ENCODE measurements at regions not wholly inside any gene's neighbourhood (a gene's known extent, or its start where the extent isn't known, plus 50 kb on each side); places are given as distances from the start of the nearest gene placed in this dataset.

DNA sequence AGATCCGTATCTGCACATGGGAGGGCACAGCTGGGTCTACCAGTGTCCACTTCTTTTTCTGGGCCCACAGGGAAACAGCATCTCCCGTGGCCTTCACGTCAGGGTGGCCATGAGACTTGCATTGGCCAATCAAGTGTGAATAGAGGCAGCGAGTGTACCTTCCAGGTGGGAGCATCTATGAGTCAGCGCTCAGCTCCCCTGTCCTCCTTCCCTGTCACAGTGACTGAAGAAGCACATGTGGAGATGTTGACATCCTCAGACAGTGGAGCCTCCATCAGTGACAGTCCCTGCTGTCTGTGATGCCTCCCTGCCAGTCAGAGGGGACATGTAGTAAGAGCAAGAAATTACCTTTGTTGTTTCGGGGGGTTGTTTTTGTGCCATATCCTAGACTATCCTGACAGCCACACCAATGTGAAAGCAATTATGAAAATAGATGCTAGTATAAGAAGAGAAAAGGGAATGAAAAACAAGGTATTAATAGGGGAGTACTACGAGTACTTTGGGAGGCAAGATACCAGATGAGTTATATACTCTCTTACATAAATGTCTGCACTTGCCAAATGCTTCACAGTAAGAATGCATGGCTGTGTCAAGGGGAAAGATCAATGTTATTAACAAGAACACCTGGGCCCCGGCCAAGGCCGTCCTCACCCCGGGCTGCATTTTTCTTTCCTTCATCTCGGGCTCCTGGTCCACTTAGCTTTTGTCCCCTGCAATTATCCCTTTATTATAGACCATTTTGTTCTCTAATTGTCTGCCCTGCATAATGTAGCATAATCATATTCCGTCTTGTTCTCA, 86.0 kb downstream of the MATN1 start:
- H3K4me3 ChIP-seq (ENCODE audit: low read depth, low read length): no peak overlapping the region
- no peak for DNase-seq (ENCODE audit: low read depth)
- no peak for TF ChIP-seq CTCF (IDR thresholded peaks at IDR 0.05; ENCODE audit: low read depth, low read length, missing control alignments)

DNA sequence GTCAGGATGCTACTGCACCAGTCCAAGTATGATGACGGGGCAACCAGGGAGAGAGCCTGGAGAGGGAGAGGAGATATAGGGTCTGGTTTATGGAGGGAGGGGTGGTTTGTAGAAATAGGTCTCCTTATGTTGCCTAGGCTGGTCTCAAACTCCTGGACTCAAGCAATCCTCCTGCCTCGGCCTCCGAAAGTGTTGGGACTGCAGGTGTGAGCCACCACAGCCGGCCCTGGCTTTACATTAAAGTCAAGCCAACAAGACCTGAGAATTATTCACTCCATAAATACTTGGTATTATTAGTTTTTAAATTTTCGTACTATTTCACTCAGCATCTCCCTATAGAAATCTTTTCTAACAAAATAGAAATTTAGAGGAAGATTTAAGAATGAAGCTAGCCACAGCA, 86.8 kb downstream of the MATN1 start:
- DNase-seq (ENCODE audit: low read depth): no peak
- no peak for TF ChIP-seq CTCF (IDR thresholded peaks at IDR 0.05; ENCODE audit: low read depth, low read length, missing control alignments)
- no peak overlapping the region for H3K4me3 ChIP-seq (ENCODE audit: low read depth, low read length)

DNA sequence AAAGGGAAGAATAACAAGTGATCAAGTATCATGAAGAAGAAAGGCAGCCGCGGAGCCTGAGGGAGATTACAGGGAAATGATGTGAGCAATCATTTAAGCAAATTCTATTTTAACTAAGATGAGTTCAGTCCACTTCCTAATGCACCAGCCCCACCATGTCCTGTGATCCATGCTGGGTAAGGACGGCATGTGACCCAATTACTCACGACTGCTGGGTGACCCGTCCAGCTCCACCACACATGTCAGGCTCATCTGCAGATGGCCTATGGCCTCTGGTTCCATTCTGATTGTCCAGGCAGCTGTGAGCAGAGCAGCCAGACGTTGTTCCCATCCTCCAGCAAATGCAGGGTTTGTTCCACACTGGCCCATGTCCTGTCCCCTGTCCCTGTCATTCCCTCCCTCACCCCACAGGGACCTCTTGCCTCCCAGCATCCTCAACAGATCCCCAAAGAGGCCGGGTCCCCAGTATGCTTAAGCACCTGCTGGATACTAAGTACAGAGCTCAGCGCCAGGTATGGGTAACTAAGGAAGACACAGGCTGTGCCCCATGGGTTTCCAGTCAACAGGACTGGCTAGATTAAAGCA, 87.9 kb downstream of the MATN1 start:
- no peak overlapping the region for H3K4me3 ChIP-seq (ENCODE audit: low read depth, low read length)
- DNase-seq (ENCODE audit: low read depth): no peak
- no peak for TF ChIP-seq CTCF (IDR thresholded peaks at IDR 0.05; ENCODE audit: low read depth, low read length, missing control alignments)

GRCh38 chr1:30634507-30634906, 88.9 kb downstream of the MATN1 start:
- H3K4me3 ChIP-seq (ENCODE audit: low read depth, low read length): no peak overlapping the region
- no peak for TF ChIP-seq CTCF (IDR thresholded peaks at IDR 0.05; ENCODE audit: low read depth, low read length, missing control alignments)
- DNase-seq (ENCODE audit: low read depth): no peak

DNA sequence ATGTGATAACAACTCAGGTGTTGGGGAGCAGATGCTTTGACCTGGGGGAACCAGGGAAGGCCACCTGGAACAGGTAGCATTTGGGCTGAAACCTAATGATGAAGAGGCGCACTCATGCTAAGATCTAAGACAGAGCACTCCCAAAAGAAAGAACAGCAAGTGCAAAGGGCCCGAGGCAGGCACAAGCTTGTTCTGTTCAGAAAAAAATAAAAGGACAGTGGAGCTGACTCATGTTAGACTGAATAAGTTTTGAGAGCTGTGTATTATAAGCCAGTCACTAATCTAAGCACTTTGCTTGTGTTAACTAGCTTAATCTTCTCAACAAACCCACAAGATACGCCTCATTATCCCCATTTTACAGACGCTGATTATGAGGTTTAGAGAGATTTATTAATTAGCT, 90.1 kb downstream of the MATN1 start:
- TF ChIP-seq CTCF (IDR thresholded peaks at IDR 0.05; ENCODE audit: low read depth, low read length, missing control alignments): no peak
- no peak overlapping the region for H3K4me3 ChIP-seq (ENCODE audit: low read depth, low read length)
- DNase-seq (ENCODE audit: low read depth): no peak

DNA sequence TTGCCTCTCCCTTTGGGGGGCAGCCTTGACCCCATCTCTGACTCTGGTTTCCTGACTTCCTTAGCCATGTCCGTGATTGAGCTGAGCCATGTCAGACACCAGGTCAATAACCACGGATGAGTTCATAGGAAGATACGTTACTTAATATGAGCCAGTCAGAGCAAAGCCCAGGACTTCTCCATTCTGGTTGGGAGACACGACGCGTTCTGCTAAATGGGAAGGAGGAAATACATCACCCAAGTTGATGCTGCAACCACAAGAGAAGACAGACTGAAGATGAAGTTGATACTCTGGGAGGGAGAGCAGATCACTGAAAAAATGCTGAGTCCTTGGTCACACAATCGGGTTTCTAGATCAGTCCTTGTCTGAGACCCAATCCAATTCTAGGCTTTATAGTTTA, 90.9 kb downstream of the MATN1 start:
- no peak overlapping the region for H3K4me3 ChIP-seq (ENCODE audit: low read depth, low read length)
- no peak for DNase-seq (ENCODE audit: low read depth)
- TF ChIP-seq CTCF (IDR thresholded peaks at IDR 0.05; ENCODE audit: low read depth, low read length, missing control alignments): no peak

DNA sequence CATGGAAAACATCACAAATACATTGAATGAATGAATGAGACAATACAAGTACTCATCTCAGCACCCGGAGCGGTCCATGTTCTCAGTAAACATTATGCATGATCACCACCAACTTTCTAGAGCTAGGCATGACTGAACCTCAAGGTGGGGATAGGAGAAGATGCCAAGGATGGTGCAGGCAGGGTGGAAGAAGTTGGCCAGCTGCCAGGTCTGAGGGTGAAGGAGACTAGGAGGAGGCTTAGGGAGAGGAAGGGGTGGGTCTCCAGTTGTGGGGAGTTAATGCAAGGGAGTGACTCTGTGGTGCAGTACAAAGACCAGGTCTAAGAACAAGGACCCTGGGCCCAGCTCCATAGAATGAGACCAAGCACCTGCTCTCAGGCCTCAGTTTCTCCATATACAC, 91.7 kb downstream of the MATN1 start:
- no peak overlapping the region for H3K4me3 ChIP-seq (ENCODE audit: low read depth, low read length)

More for the DNA sequence above, 91.7 kb downstream of the MATN1 start:
- DNase-seq (ENCODE audit: low read depth): no peak
- no peak for TF ChIP-seq CTCF (IDR thresholded peaks at IDR 0.05; ENCODE audit: low read depth, low read length, missing control alignments)
